Activated naive CD8-positive, alpha-beta T cell treated with anti-CD3 and anti-CD28 coated beads, Interleukin-2, amount 50 U/mL, for 24 hours (primary cell): ENCODE measurements at regions not wholly inside any gene's neighbourhood (a gene's known extent, or its start where the extent isn't known, plus 50 kb on each side); places are given as distances from the start of the nearest gene placed in this dataset.

Experiments
- ATAC-seq: fragments of 150-1000 bp; cut with Tn5 transposase; one replicate; pipeline ENCODE4 v1.10.0; 2021
- DNase-seq: peaks from one replicate; pipeline ENCODE4 v3.0.0; 2021
- H3K27ac Mint-ChIP-seq: one replicate; pipeline ENCODE4 v1.8.0; 2021; ENCODE audit warnings: mild to moderate bottlenecking, mixed read lengths
- H3K27me3 Mint-ChIP-seq: one replicate; pipeline ENCODE4 v1.8.0; 2021; ENCODE audit warnings: mixed read lengths
- H3K36me3 Mint-ChIP-seq: one replicate; pipeline ENCODE4 v1.8.0; 2021; ENCODE audit warnings: low read depth, mixed read lengths
- H3K4me1 Mint-ChIP-seq: one replicate; pipeline ENCODE4 v1.8.0; 2021; ENCODE audit warnings: mixed read lengths
- H3K4me3 Mint-ChIP-seq: one replicate; pipeline ENCODE4 v1.8.0; 2021; ENCODE audit warnings: mild to moderate bottlenecking, moderate library complexity, mixed read lengths
- H3K9me3 Mint-ChIP-seq: one replicate; pipeline ENCODE4 v1.8.0; 2021; ENCODE audit warnings: mixed read lengths

GRCh38 chr5:167726642-167727041 is 564.8 kb upstream of the WWC1 start:
- H3K36me3 Mint-ChIP-seq: no peaks in the 10 kb centered on the region
- H3K27ac Mint-ChIP-seq: no peak overlapping the region
- ATAC-seq (no peak), DNase-seq (no peak)
- H3K9me3 Mint-ChIP-seq: no peaks in the 10 kb centered on the region
- H3K4me1 Mint-ChIP-seq: no peaks in the 10 kb centered on the region
- H3K4me3 Mint-ChIP-seq: no peak overlapping the region
- H3K27me3 Mint-ChIP-seq: peaks cover 3% of the 10 kb centered on the region

GRCh38 chr5:167730121-167730520 is 561.3 kb upstream of the WWC1 start:
- H3K27me3 Mint-ChIP-seq: peaks cover 3% of the 10 kb centered on the region
- H3K9me3 Mint-ChIP-seq: no peaks in the 10 kb centered on the region
- no peaks in the 10 kb centered on the region for H3K4me1 Mint-ChIP-seq
- no peak overlapping the region for H3K27ac Mint-ChIP-seq
- no peak for ATAC-seq
- no peak for DNase-seq
- no peak overlapping the region for H3K4me3 Mint-ChIP-seq
- H3K36me3 Mint-ChIP-seq: no peaks in the 10 kb centered on the region

- no peak for ATAC-seq
Observed at GRCh38 chr5:167730656-167731055, 560.8 kb upstream of the WWC1 start.

GRCh38 chr5:167731951-167732350 is 559.5 kb upstream of the WWC1 start:
- Mint-ChIP-seq H3K4me3 (no peak overlapping the region), H3K9me3 (no peaks in the 10 kb centered on the region), H3K4me1 (no peaks in the 10 kb centered on the region), H3K36me3 (no peaks in the 10 kb centered on the region), H3K27me3 (peaks cover 3% of the 10 kb centered on the region), H3K27ac (no peak overlapping the region)
- ATAC-seq: no peak
- DNase-seq: no peak

More at GRCh38 chr5:167730656-167731055, 560.8 kb upstream of the WWC1 start:
- H3K36me3 Mint-ChIP-seq: no peaks in the 10 kb centered on the region
- no peak overlapping the region for H3K27ac Mint-ChIP-seq
- DNase-seq: no peak
- H3K4me1 Mint-ChIP-seq: no peaks in the 10 kb centered on the region
- H3K4me3 Mint-ChIP-seq: no peak overlapping the region
- H3K27me3 Mint-ChIP-seq: peaks cover 3% of the 10 kb centered on the region
- H3K9me3 Mint-ChIP-seq: no peaks in the 10 kb centered on the region

GRCh38 chr5:167732499-167732898 is 558.9 kb upstream of the WWC1 start:
- Mint-ChIP-seq H3K4me3 (no peak overlapping the region), H3K27me3 (peaks cover 3% of the 10 kb centered on the region), H3K9me3 (no peaks in the 10 kb centered on the region), H3K27ac (no peak overlapping the region), H3K36me3 (no peaks in the 10 kb centered on the region), H3K4me1 (no peaks in the 10 kb centered on the region)
- no peak for ATAC-seq
- no peak for DNase-seq

GRCh38 chr5:167736992-167737391 is 554.5 kb upstream of the WWC1 start:
- Mint-ChIP-seq H3K4me3 (no peak overlapping the region), H3K36me3 (no peaks in the 10 kb centered on the region), H3K9me3 (no peaks in the 10 kb centered on the region), H3K27me3 (peaks cover 3% of the 10 kb centered on the region), H3K27ac (no peak overlapping the region), H3K4me1 (no peaks in the 10 kb centered on the region)
- DNase-seq: no peak
- no peak for ATAC-seq

GRCh38 chr5:167743695-167744464 is 547.6 kb upstream of the WWC1 start:
- Mint-ChIP-seq H3K27me3 (no peaks in the 10 kb centered on the region), H3K9me3 (no peaks in the 10 kb centered on the region), H3K27ac (no peak overlapping the region), H3K36me3 (no peaks in the 10 kb centered on the region), H3K4me1 (no peaks in the 10 kb centered on the region), H3K4me3 (no peak overlapping the region)
- ATAC-seq (no peak), DNase-seq (no peak)

GRCh38 chr5:167745868-167746267 is 545.6 kb upstream of the WWC1 start:
- H3K27me3 Mint-ChIP-seq: no peaks in the 10 kb centered on the region
- no peak overlapping the region for H3K4me3 Mint-ChIP-seq
- DNase-seq (no peak), ATAC-seq (no peak)
- H3K36me3 Mint-ChIP-seq: no peaks in the 10 kb centered on the region
- no peaks in the 10 kb centered on the region for H3K9me3 Mint-ChIP-seq
- H3K27ac Mint-ChIP-seq: no peak overlapping the region
- no peaks in the 10 kb centered on the region for H3K4me1 Mint-ChIP-seq

- H3K27me3 Mint-ChIP-seq: no peaks in the 10 kb centered on the region
- ATAC-seq (no peak), DNase-seq (no peak)
- H3K36me3 Mint-ChIP-seq: no peaks in the 10 kb centered on the region
- no peak overlapping the region for H3K27ac Mint-ChIP-seq
- H3K9me3 Mint-ChIP-seq: peaks cover 9% of the 10 kb centered on the region
- H3K4me3 Mint-ChIP-seq: no peak overlapping the region
- no peaks in the 10 kb centered on the region for H3K4me1 Mint-ChIP-seq
Observed at GRCh38 chr5:167750586-167750985, 540.9 kb upstream of the WWC1 start.

- no peak for DNase-seq
- no peaks in the 10 kb centered on the region for H3K27me3 Mint-ChIP-seq
- H3K36me3 Mint-ChIP-seq: no peaks in the 10 kb centered on the region
- no peak overlapping the region for H3K27ac Mint-ChIP-seq
- H3K4me1 Mint-ChIP-seq: no peaks in the 10 kb centered on the region
- H3K9me3 Mint-ChIP-seq: peaks cover 9% of the 10 kb centered on the region
- ATAC-seq: no peak
- no peak overlapping the region for H3K4me3 Mint-ChIP-seq
Observed at GRCh38 chr5:167752936-167753335, 538.5 kb upstream of the WWC1 start.

GRCh38 chr5:167753725-167754490 is 537.5 kb upstream of the WWC1 start:
- Mint-ChIP-seq H3K27me3 (no peaks in the 10 kb centered on the region), H3K27ac (no peak overlapping the region), H3K9me3 (peaks cover 9% of the 10 kb centered on the region), H3K36me3 (no peaks in the 10 kb centered on the region), H3K4me1 (no peaks in the 10 kb centered on the region), H3K4me3 (no peak overlapping the region)
- no peak for DNase-seq
- ATAC-seq: no peak

- Mint-ChIP-seq H3K27me3 (no peaks in the 10 kb centered on the region), H3K4me1 (no peaks in the 10 kb centered on the region), H3K27ac (no peak overlapping the region), H3K36me3 (no peaks in the 10 kb centered on the region), H3K9me3 (peaks cover 13% of the 10 kb centered on the region), H3K4me3 (no peak overlapping the region)
- DNase-seq (no peak), ATAC-seq (no peak)
Observed at GRCh38 chr5:167754501-167755021, 536.9 kb upstream of the WWC1 start.

- Mint-ChIP-seq H3K9me3 (peaks cover 13% of the 10 kb centered on the region), H3K27me3 (no peaks in the 10 kb centered on the region), H3K4me1 (no peaks in the 10 kb centered on the region), H3K36me3 (no peaks in the 10 kb centered on the region), H3K4me3 (no peak overlapping the region), H3K27ac (no peak overlapping the region)
- DNase-seq: no peak
- ATAC-seq: no peak
Observed at GRCh38 chr5:167755420-167755819, 536.0 kb upstream of the WWC1 start.

- peaks cover 4% of the 10 kb centered on the region for H3K9me3 Mint-ChIP-seq
- H3K36me3 Mint-ChIP-seq: no peaks in the 10 kb centered on the region
- no peak overlapping the region for H3K4me3 Mint-ChIP-seq
- H3K27ac Mint-ChIP-seq: no peak overlapping the region
- peaks cover 2% of the 10 kb centered on the region for H3K27me3 Mint-ChIP-seq
- H3K4me1 Mint-ChIP-seq: no peaks in the 10 kb centered on the region
- ATAC-seq (no peak), DNase-seq (no peak)
Observed at GRCh38 chr5:167759057-167759821, 532.2 kb upstream of the WWC1 start.
